GM21526 (cell line): ENCODE measurements at regions not wholly inside any gene's neighbourhood (a gene's known extent, or its start where the extent isn't known, plus 50 kb on each side); places are given as distances from the start of the nearest gene placed in this dataset.
A peak's percentile ranks its signal among the peaks of the same experiment; 100 is the strongest.

ENCODE experiments used
- ATAC-seq: cut with Tn5 transposase; IDR thresholded peaks from one replicate; pipeline ENCODE4 v1.9.1; 2021; ENCODE audit warnings: moderate library complexity; ENCODE audit not compliant: unreplicated experiment, low FRiP score

- ATAC-seq: peak; percentile 68
Observed at GRCh38 chr2:126507425-126507911, 148.5 kb upstream of the GYPC start.

GRCh38 chr2:126510356-126510755, 145.6 kb upstream of the GYPC start:
- no peak for ATAC-seq

GRCh38 chr2:126510960-126511359, 145.0 kb upstream of the GYPC start:
- no peak for ATAC-seq

GRCh38 chr2:126512026-126512425, 143.9 kb upstream of the GYPC start:
- no peak for ATAC-seq

GRCh38 chr2:126513033-126513432, 142.9 kb upstream of the GYPC start:
- no peak for ATAC-seq

- ATAC-seq: no peak
Observed at GRCh38 chr2:126515471-126515870, 140.5 kb upstream of the GYPC start.

GRCh38 chr2:126518196-126518595, 137.8 kb upstream of the GYPC start:
- no peak for ATAC-seq

GRCh38 chr2:126527836-126528490, 128.0 kb upstream of the GYPC start:
- ATAC-seq: peak; percentile 93

GRCh38 chr2:126531029-126531428, 124.9 kb upstream of the GYPC start:
- no peak for ATAC-seq

GRCh38 chr2:126534478-126534877, 121.5 kb upstream of the GYPC start:
- ATAC-seq: no peak

- no peak for ATAC-seq
Observed at GRCh38 chr2:126535408-126535807, 120.5 kb upstream of the GYPC start.

GRCh38 chr2:126536605-126537200, 119.3 kb upstream of the GYPC start:
- no peak for ATAC-seq

- ATAC-seq: no peak
Observed at GRCh38 chr2:126539101-126539500, 116.9 kb upstream of the GYPC start.

GRCh38 chr2:126542247-126542646, 113.7 kb upstream of the GYPC start:
- ATAC-seq: no peak

GRCh38 chr2:126543081-126543480, 112.9 kb upstream of the GYPC start:
- no peak for ATAC-seq

GRCh38 chr2:126558029-126558428, 97.9 kb upstream of the GYPC start:
- no peak for ATAC-seq

GRCh38 chr2:126568734-126569133, 87.2 kb upstream of the GYPC start:
- no peak for ATAC-seq

- no peak for ATAC-seq
Observed at GRCh38 chr2:126571403-126571802, 84.6 kb upstream of the GYPC start.

- ATAC-seq: no peak
Observed at GRCh38 chr2:126575631-126576030, 80.3 kb upstream of the GYPC start.

- ATAC-seq: no peak
Observed at GRCh38 chr2:126579868-126580267, 76.1 kb upstream of the GYPC start.

- no peak for ATAC-seq
Observed at GRCh38 chr2:126586317-126586716, 69.6 kb upstream of the GYPC start.

- ATAC-seq: no peak
Observed at GRCh38 chr2:126599062-126599461, 56.9 kb upstream of the GYPC start.
